Type B pancreatic cell (in vitro differentiated cells): ENCODE measurements at regions not wholly inside any gene's neighbourhood (a gene's known extent, or its start where the extent isn't known, plus 50 kb on each side); places are given as distances from the start of the nearest gene placed in this dataset.
"Not testable (repeated sequence)": the region's sequence is repeated elsewhere in the genome, so short reads cannot be mapped to it uniquely, and the experiment has no call there.

Experiments
- DNase-seq: peaks from one replicate; pipeline ENCODE4 v3.0.0; 2021; ENCODE audit warnings: mixed read lengths; ENCODE audit not compliant: unreplicated experiment; ENCODE audit errors: extremely low spot score
- H3K27ac Mint-ChIP-seq: 2 replicates; pipeline ENCODE4 v1.8.0; 2021; ENCODE audit warnings: mild to moderate bottlenecking, mixed read lengths
- H3K27me3 Mint-ChIP-seq: 2 replicates; pipeline ENCODE4 v1.8.0; 2021; ENCODE audit warnings: mixed read lengths
- H3K36me3 Mint-ChIP-seq: 2 replicates; pipeline ENCODE4 v1.8.0; 2021; ENCODE audit warnings: mixed read lengths
- H3K4me1 Mint-ChIP-seq: one replicate; pipeline ENCODE4 v1.8.0; 2021; ENCODE audit warnings: mixed read lengths; ENCODE audit not compliant: unreplicated experiment
- H3K4me3 Mint-ChIP-seq: 2 replicates; pipeline ENCODE4 v1.8.0; 2021; ENCODE audit warnings: mild to moderate bottlenecking, mixed read lengths
- H3K9me3 Mint-ChIP-seq: 2 replicates; pipeline ENCODE4 v1.8.0; 2021; ENCODE audit warnings: mixed read lengths
- CTCF ChIP-seq: fragments of 200-600 bp; sonication (generic); conservative IDR thresholded peaks from 2 replicates; pipeline ENCODE4 v1.5.0; 2021; ENCODE audit warnings: antibody characterized with exemption, mild to moderate bottlenecking

- Mint-ChIP-seq H3K27me3 (no peaks in the 10 kb centered on the region), H3K4me3 (no peak overlapping the region), H3K9me3 (peaks cover 10% of the 10 kb centered on the region), H3K4me1 (no peaks in the 10 kb centered on the region), H3K27ac (no peak overlapping the region), H3K36me3 (no peaks in the 10 kb centered on the region)
- DNase-seq = no peak
- no peak for TF ChIP-seq CTCF
Observed at GRCh38 chr12:97647142-97647541, 184.5 kb downstream of the RMST start.

- Mint-ChIP-seq H3K36me3 (no peaks in the 10 kb centered on the region), H3K4me1 (no peaks in the 10 kb centered on the region), H3K27ac (no peak overlapping the region), H3K27me3 (no peaks in the 10 kb centered on the region), H3K9me3 (peaks cover 9% of the 10 kb centered on the region), H3K4me3 (no peak overlapping the region)
- TF ChIP-seq CTCF = no peak
- DNase-seq = no peak
Observed at GRCh38 chr12:97650242-97650641, 187.6 kb downstream of the RMST start.

GRCh38 chr12:97656548-97656947 lies 193.9 kb downstream of the RMST start:
- not testable (repeated sequence) for H3K9me3 Mint-ChIP-seq, H3K27me3 Mint-ChIP-seq, H3K4me1 Mint-ChIP-seq, DNase-seq, H3K4me3 Mint-ChIP-seq, H3K36me3 Mint-ChIP-seq, H3K27ac Mint-ChIP-seq

GRCh38 chr12:97659117-97659880 lies 196.7 kb downstream of the RMST start:
- DNase-seq = no peak
- Mint-ChIP-seq H3K9me3 (no peaks in the 10 kb centered on the region), H3K27me3 (no peaks in the 10 kb centered on the region), H3K27ac (no peak overlapping the region), H3K36me3 (no peaks in the 10 kb centered on the region), H3K4me3 (no peak overlapping the region), H3K4me1 (no peaks in the 10 kb centered on the region)
- TF ChIP-seq CTCF = no peak

- Mint-ChIP-seq H3K36me3 (no peaks in the 10 kb centered on the region), H3K9me3 (no peaks in the 10 kb centered on the region), H3K27ac (no peak overlapping the region), H3K27me3 (no peaks in the 10 kb centered on the region), H3K4me1 (peaks cover 6% of the 10 kb centered on the region), H3K4me3 (no peak overlapping the region)
- no peak for TF ChIP-seq CTCF
- DNase-seq = no peak
Observed at GRCh38 chr12:97666263-97666662, 203.7 kb downstream of the RMST start.

- no peak overlapping the region for H3K4me3 Mint-ChIP-seq
- peaks cover 18% of the 10 kb centered on the region for H3K9me3 Mint-ChIP-seq
- H3K27me3 Mint-ChIP-seq = no peaks in the 10 kb centered on the region
- TF ChIP-seq CTCF = no peak
- H3K36me3 Mint-ChIP-seq = peaks cover 4% of the 10 kb centered on the region
- no peaks in the 10 kb centered on the region for H3K4me1 Mint-ChIP-seq
- DNase-seq = no peak
- H3K27ac Mint-ChIP-seq = no peak overlapping the region
Observed at GRCh38 chr12:97672870-97673269, 210.3 kb downstream of the RMST start.
